AG10803 (cell line): ENCODE measurements at regions not wholly inside any gene's neighbourhood (a gene's known extent, or its start where the extent isn't known, plus 50 kb on each side); places are given as distances from the start of the nearest gene placed in this dataset.

Source experiments
- DNase-seq: peaks from one replicate; pipeline ENCODE4 v3.0.0; 2010; ENCODE audit warnings: low read depth
- H3K4me3 ChIP-seq: 2 replicates; pipeline ENCODE4 v1.5.1; 2011; ENCODE audit warnings: mild to moderate bottlenecking, low read length, control low read depth
- CTCF ChIP-seq: conservative IDR thresholded peaks from 2 replicates; pipeline ENCODE4 v1.5.1; 2011; ENCODE audit warnings: mild to moderate bottlenecking, low read length, control low read depth, inconsistent platforms

- no peak overlapping the region for H3K4me3 ChIP-seq
- no peak for DNase-seq
- TF ChIP-seq CTCF, result no peak
These were observed 75.8 kb downstream of the CCDC34 start for GRCh38 chr11:27287205-27287604.

GRCh38 chr11:27285761-27286160 lies 77.3 kb downstream of the CCDC34 start:
- no peak for DNase-seq
- H3K4me3 ChIP-seq, result no peak overlapping the region

GRCh38 chr11:27282806-27283205 lies 80.2 kb downstream of the CCDC34 start:
- H3K4me3 ChIP-seq, result no peak overlapping the region
- DNase-seq, result peak; percentile 41
- no peak for TF ChIP-seq CTCF

More at GRCh38 chr11:27285761-27286160, 77.3 kb downstream of the CCDC34 start:
- TF ChIP-seq CTCF, result no peak

- DNase-seq, result peak; percentile 93
- no peak for TF ChIP-seq CTCF
- H3K4me3 ChIP-seq, result no peak overlapping the region
These were observed 81.0 kb downstream of the CCDC34 start for GRCh38 chr11:27281740-27282590.

- no peak for DNase-seq
- TF ChIP-seq CTCF, result no peak
- H3K4me3 ChIP-seq, result no peak overlapping the region
These were observed 81.7 kb downstream of the CCDC34 start for GRCh38 chr11:27281276-27281675.

- no peak overlapping the region for H3K4me3 ChIP-seq
- TF ChIP-seq CTCF, result no peak
- no peak for DNase-seq
These were observed 82.9 kb downstream of the CCDC34 start for GRCh38 chr11:27280140-27280539.

- H3K4me3 ChIP-seq, result no peak overlapping the region
- TF ChIP-seq CTCF, result no peak
- no peak for DNase-seq
These were observed 83.6 kb downstream of the CCDC34 start for GRCh38 chr11:27279460-27279859.
